Hepatic stellate cell (primary cell): ENCODE measurements at regions not wholly inside any gene's neighbourhood (a gene's known extent, or its start where the extent isn't known, plus 50 kb on each side); places are given as distances from the start of the nearest gene placed in this dataset.
"Not testable (repeated sequence)": the region's sequence is repeated elsewhere in the genome, so short reads cannot be mapped to it uniquely, and the experiment has no call there.

ENCODE experiments used
- DNase-seq: peaks from one replicate; pipeline ENCODE4 v3.0.0; 2011; ENCODE audit warnings: low spot score

GRCh38 chr2:48190230-48190629 is 124.3 kb upstream of the FOXN2 start:
- DNase-seq, result no peak

- no peak for DNase-seq
Measured at GRCh38 chr2:48194641-48195040, 119.8 kb upstream of the FOXN2 start.

GRCh38 chr2:48195169-48195568 is 119.3 kb upstream of the FOXN2 start:
- no peak for DNase-seq

GRCh38 chr2:48197618-48198017 is 116.9 kb upstream of the FOXN2 start:
- no peak for DNase-seq

GRCh38 chr2:48198371-48198770 is 116.1 kb upstream of the FOXN2 start:
- no peak for DNase-seq

- no peak for DNase-seq
Measured at GRCh38 chr2:48199070-48199469, 115.4 kb upstream of the FOXN2 start.

- DNase-seq, result no peak
Measured at GRCh38 chr2:48200620-48201293, 113.7 kb upstream of the FOXN2 start.

- DNase-seq, result not testable (repeated sequence)
Measured at GRCh38 chr2:48201435-48201834, 113.0 kb upstream of the FOXN2 start.

- DNase-seq, result no peak
Measured at GRCh38 chr2:48202863-48203642, 111.4 kb upstream of the FOXN2 start.

GRCh38 chr2:48203668-48204067 is 110.8 kb upstream of the FOXN2 start:
- DNase-seq, result no peak

GRCh38 chr2:48204750-48205136 is 109.7 kb upstream of the FOXN2 start:
- no peak for DNase-seq

- DNase-seq, result peak; percentile 17
Measured at GRCh38 chr2:48205137-48205798, 109.2 kb upstream of the FOXN2 start.

- DNase-seq, result not testable (repeated sequence)
Measured at GRCh38 chr2:48206056-48206656, 108.3 kb upstream of the FOXN2 start.

GRCh38 chr2:48207201-48207641 is 107.3 kb upstream of the FOXN2 start:
- no peak for DNase-seq

GRCh38 chr2:48207851-48208250 is 106.6 kb upstream of the FOXN2 start:
- DNase-seq, result no peak

GRCh38 chr2:48209214-48209885 is 105.1 kb upstream of the FOXN2 start:
- DNase-seq, result peak; percentile 32

GRCh38 chr2:48210189-48210588 is 104.3 kb upstream of the FOXN2 start:
- no peak for DNase-seq

GRCh38 chr2:48213646-48214045 is 100.8 kb upstream of the FOXN2 start:
- no peak for DNase-seq

- DNase-seq, result no peak
Measured at GRCh38 chr2:48218169-48218568, 96.3 kb upstream of the FOXN2 start.

- DNase-seq, result no peak
Measured at GRCh38 chr2:48219234-48219554, 95.3 kb upstream of the FOXN2 start.

GRCh38 chr2:48219555-48220436 is 94.7 kb upstream of the FOXN2 start:
- no peak for DNase-seq
